GM12875 (cell line): ENCODE measurements at regions not wholly inside any gene's neighbourhood (a gene's known extent, or its start where the extent isn't known, plus 50 kb on each side); places are given as distances from the start of the nearest gene placed in this dataset.
"Not testable (repeated sequence)": the region's sequence is repeated elsewhere in the genome, so short reads cannot be mapped to it uniquely, and the experiment has no call there.

Experiments
- H3K4me3 ChIP-seq: one replicate; pipeline ENCODE4 v1.5.1; 2011; ENCODE audit warnings: low read depth, low read length, control low read depth
- CTCF ChIP-seq: IDR thresholded peaks from 2 replicates; pipeline ENCODE4 v1.5.1; 2011; ENCODE audit warnings: low read depth, mild to moderate bottlenecking, control low read depth, inconsistent platforms, low read length, moderate library complexity, borderline replicate concordance; ENCODE audit not compliant: insufficient read depth

GRCh38 chr10:81600185-81600584 is 274.8 kb upstream of the NRG3 start:
- TF ChIP-seq CTCF = no peak

GRCh38 chr10:81603106-81603620 is 271.8 kb upstream of the NRG3 start:
- no peak overlapping the region for H3K4me3 ChIP-seq
- TF ChIP-seq CTCF = no peak

More at GRCh38 chr10:81600185-81600584, 274.8 kb upstream of the NRG3 start:
- no peak overlapping the region for H3K4me3 ChIP-seq

- not testable (repeated sequence) for H3K4me3 ChIP-seq
These were observed 230.5 kb upstream of the NRG3 start for GRCh38 chr10:81644485-81644884.

GRCh38 chr10:81655986-81656385 is 219.0 kb upstream of the NRG3 start:
- no peak for TF ChIP-seq CTCF

GRCh38 chr10:81662837-81663236 is 212.2 kb upstream of the NRG3 start:
- TF ChIP-seq CTCF = no peak
- H3K4me3 ChIP-seq = no peak overlapping the region

More at GRCh38 chr10:81655986-81656385, 219.0 kb upstream of the NRG3 start:
- H3K4me3 ChIP-seq = no peak overlapping the region

- not testable (repeated sequence) for H3K4me3 ChIP-seq
These were observed 210.2 kb upstream of the NRG3 start for GRCh38 chr10:81664800-81665199.

- H3K4me3 ChIP-seq = no peak overlapping the region
- no peak for TF ChIP-seq CTCF
These were observed 200.1 kb upstream of the NRG3 start for GRCh38 chr10:81674941-81675340.

GRCh38 chr10:81679291-81679690 is 195.7 kb upstream of the NRG3 start:
- no peak overlapping the region for H3K4me3 ChIP-seq
- no peak for TF ChIP-seq CTCF
